Testis (tissue), 2 donors: ENCODE measurements at regions not wholly inside any gene's neighbourhood (a gene's known extent, or its start where the extent isn't known, plus 50 kb on each side); places are given as distances from the start of the nearest gene placed in this dataset.

ENCODE experiments used
- DNase-seq: peaks from one replicate; pipeline ENCODE4 v3.0.0-alpha.2; 2019
- H3K27ac ChIP-seq, 2 donors: fragments of 200-600 bp; sonication (generic); one replicate each; pipeline ENCODE4 v1.5.1; 2019
- H3K27me3 ChIP-seq: fragments of 200-600 bp; sonication (generic); one replicate; pipeline ENCODE4 v1.5.1; 2019
- H3K36me3 ChIP-seq: fragments of 200-600 bp; sonication (generic); one replicate; pipeline ENCODE4 v1.5.1; 2017; ENCODE audit warnings: low read depth; ENCODE audit errors: missing control alignments
- H3K4me1 ChIP-seq: fragments of 200-600 bp; sonication (generic); one replicate; pipeline ENCODE4 v1.5.1; 2019
- H3K4me3 ChIP-seq, 2 donors: fragments of 200-600 bp; sonication (generic); one replicate each; pipeline ENCODE4 v1.5.1; 2017 to 2019
- H3K9me3 ChIP-seq: fragments of 200-600 bp; sonication (generic); one replicate; pipeline ENCODE4 v1.5.1; 2017
- POLR2A ChIP-seq: fragments of 450-650 bp; IDR thresholded peaks from one replicate; pipeline ENCODE4 v1.6.1; 2017; ENCODE audit warnings: antibody characterized with exemption, mild to moderate bottlenecking, moderate library complexity
- WGBS, 2 donors: methylation state at CpG; one replicate each; pipeline ENCODE4 v1.1.5; 2018; 5-methylcytosine and 5-hydroxymethylcytosine counted together
- intact Hi-C: fragments of 100-400 bp; cut with DNase I; formaldehyde crosslinking; loops from one replicate; pipeline ENCODE4 v1.15.1; 2023; ENCODE audit warnings: low total_unique reads
- TF ChIP-seq, protein P1 (sequence below), 3 experiments: fragments of 450-650 bp in 2 of 3; fragments of 200-600 bp in 1 of 3; sonication (generic) in 1 of 3; IDR thresholded peaks; one replicate each; pipeline ENCODE4 v1.5.1; 2016 to 2019; ENCODE audit warnings: antibody characterized with exemption in 3 of 3, mild to moderate bottlenecking in 2 of 3, moderate library complexity in 1 of 3

DNA sequence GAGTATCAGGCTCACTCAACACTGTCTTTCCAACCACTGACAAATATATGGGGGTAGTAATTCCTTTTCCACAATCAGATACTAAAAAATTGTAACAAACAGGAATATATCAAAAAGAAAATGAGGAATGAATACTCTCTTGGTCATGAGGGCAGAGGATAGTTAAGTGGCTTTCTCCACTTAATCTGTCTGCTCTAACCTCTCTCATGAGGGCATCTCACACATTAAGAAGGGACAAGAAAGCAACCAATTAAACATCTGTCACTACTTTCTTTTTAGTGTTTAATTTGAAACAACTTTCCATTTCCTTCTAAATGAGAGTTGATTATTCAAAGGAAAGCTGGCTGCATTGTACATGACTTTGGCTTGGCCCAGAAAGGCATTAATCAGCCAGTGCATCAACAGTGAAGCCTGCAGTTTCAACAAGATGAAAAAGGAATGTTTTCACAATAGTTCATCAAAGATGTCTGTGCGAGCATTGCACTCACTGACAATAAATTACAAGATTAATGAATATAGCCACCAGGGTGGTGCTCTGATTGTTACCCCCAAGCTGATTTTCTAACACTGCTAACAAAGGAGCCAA, 142.0 kb downstream of the SEC23A start:
- WGBS, 2 donors: 85 to 88% methylated on average over 1 of the region's 1 CpG
- no peaks in the 10 kb centered on the region for H3K36me3 ChIP-seq
- DNase-seq: no peak
- no peaks in the 10 kb centered on the region for H3K27me3 ChIP-seq
- intact Hi-C loops: no loop called here
- H3K4me3 ChIP-seq: no peak overlapping the region
- no peaks in the 10 kb centered on the region for H3K9me3 ChIP-seq
- H3K4me1 ChIP-seq: no peaks in the 10 kb centered on the region
- TF ChIP-seq POLR2A: no peak
- TF ChIP-seq, protein P1, sequence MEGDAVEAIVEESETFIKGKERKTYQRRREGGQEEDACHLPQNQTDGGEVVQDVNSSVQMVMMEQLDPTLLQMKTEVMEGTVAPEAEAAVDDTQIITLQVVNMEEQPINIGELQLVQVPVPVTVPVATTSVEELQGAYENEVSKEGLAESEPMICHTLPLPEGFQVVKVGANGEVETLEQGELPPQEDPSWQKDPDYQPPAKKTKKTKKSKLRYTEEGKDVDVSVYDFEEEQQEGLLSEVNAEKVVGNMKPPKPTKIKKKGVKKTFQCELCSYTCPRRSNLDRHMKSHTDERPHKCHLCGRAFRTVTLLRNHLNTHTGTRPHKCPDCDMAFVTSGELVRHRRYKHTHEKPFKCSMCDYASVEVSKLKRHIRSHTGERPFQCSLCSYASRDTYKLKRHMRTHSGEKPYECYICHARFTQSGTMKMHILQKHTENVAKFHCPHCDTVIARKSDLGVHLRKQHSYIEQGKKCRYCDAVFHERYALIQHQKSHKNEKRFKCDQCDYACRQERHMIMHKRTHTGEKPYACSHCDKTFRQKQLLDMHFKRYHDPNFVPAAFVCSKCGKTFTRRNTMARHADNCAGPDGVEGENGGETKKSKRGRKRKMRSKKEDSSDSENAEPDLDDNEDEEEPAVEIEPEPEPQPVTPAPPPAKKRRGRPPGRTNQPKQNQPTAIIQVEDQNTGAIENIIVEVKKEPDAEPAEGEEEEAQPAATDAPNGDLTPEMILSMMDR (IDR thresholded peaks at IDR 0.05): no peak
- no peak overlapping the region for H3K27ac ChIP-seq

DNA sequence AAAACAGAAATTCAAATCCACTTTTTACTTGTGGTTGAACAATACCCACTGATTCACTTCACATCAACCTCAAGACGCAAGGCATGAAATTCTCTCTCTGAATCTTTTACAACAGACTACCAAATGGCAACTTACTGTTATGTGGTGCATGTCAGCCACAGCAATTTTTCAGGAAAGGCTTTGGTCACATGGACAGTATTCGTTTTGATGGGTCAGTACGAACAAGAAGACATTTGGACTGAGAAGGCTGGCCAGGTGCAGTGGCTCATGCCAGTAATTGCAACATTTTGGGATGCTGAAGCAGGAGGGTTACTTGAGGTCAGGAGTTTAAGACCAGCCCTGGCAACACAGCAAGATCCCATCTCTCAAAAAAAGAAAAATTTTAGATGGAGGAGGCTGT, 144.0 kb downstream of the SEC23A start:
- Histone ChIP-seq H3K4me3 (no peak overlapping the region), H3K36me3 (no peaks in the 10 kb centered on the region), H3K27ac (no peak overlapping the region), H3K9me3 (no peaks in the 10 kb centered on the region), H3K27me3 (no peaks in the 10 kb centered on the region), H3K4me1 (no peaks in the 10 kb centered on the region)
- intact Hi-C loops: no loop called here
- WGBS, 2 donors: 85 to 90% methylated on average over 3 of the region's 3 CpGs
- DNase-seq: no peak
- no peak for TF ChIP-seq POLR2A
- TF ChIP-seq, protein P1 (IDR thresholded peaks at IDR 0.05): no peak

DNA sequence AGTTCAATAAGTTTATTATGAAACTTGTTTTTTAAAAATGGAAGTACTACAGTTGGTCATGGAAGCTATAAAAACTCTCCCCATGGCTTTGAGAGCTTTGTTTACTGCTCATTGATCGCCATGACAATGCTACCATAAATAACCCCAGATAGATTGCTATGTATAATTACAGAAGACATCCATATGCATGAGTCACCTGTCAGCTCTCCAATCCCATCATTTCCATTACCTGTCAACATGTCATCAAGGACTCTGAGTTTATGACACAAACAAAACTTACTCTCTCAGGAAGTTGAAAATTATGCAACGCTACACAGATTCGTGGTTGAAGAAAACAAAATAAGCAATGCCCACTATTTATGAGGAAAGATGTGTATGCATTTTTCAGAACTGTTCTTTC, 144.4 kb downstream of the SEC23A start:
- intact Hi-C loops: no loop called here
- 80 to 90% methylated on average over 3 of the region's 3 CpGs for WGBS, 2 donors
- TF ChIP-seq POLR2A: no peak
- TF ChIP-seq, protein P1 (IDR thresholded peaks at IDR 0.05): no peak

DNA sequence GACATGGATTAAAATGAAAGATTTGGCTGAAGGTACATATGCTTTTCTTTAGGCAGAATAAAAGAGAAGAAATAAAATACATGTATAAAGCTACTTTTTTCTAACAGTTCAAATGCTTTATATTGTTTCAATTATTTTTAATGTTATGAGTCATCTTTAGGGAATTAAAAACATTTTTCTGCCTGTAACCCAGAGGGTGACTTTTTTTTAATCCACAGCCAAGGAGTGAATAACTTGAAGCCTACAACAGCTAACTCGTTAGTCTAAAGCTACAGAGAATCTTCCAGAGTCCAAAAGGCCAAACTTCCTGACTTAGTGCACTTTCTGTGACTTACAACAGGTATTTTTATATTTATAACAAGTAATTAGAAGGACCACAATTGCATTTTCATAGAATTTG, 151.6 kb downstream of the SEC23A start:
- DNase-seq: no peak
- no peaks in the 10 kb centered on the region for H3K36me3 ChIP-seq
- H3K4me1 ChIP-seq: no peaks in the 10 kb centered on the region
- H3K9me3 ChIP-seq: no peaks in the 10 kb centered on the region
- H3K27me3 ChIP-seq: no peaks in the 10 kb centered on the region
- 26 to 35% methylated on average over 1 of the region's 1 CpG for WGBS, 2 donors
- intact Hi-C loops: no loop called here
- H3K27ac ChIP-seq: no peak overlapping the region
- TF ChIP-seq, protein P1 (IDR thresholded peaks at IDR 0.05): no peak
- no peak for TF ChIP-seq POLR2A
- no peak overlapping the region for H3K4me3 ChIP-seq

More for the DNA sequence above, 144.4 kb downstream of the SEC23A start:
- Histone ChIP-seq H3K4me3 (no peak overlapping the region), H3K4me1 (no peaks in the 10 kb centered on the region), H3K36me3 (no peaks in the 10 kb centered on the region), H3K27me3 (no peaks in the 10 kb centered on the region), H3K9me3 (no peaks in the 10 kb centered on the region), H3K27ac (no peak overlapping the region)
- DNase-seq: no peak

DNA sequence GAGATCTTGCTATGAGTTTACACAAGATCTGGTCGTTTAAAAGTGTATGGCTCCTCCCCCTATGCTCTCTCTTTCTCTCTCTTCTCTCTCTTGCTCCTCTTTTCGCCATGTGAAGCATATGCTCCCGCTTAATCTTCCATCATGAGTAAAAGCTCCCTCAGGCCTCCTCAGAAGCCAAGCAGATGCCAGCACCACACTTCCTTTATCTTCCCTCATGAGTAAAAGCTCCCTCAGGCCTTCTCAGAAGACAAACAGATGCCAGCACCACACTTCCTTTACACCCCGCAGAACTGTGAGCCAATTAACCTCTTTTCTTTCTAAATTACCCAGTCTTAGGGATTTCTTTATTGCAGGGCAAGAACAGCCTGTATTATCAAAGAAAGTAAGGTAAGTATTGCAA, 152.4 kb downstream of the SEC23A start:
- no peaks in the 10 kb centered on the region for H3K27me3 ChIP-seq
- no peak for DNase-seq
- no peaks in the 10 kb centered on the region for H3K9me3 ChIP-seq
- H3K27ac ChIP-seq: no peak overlapping the region
- intact Hi-C loops: no loop called here
- H3K4me1 ChIP-seq: no peaks in the 10 kb centered on the region
- H3K36me3 ChIP-seq: no peaks in the 10 kb centered on the region
- TF ChIP-seq, protein P1 (IDR thresholded peaks at IDR 0.05): no peak
- TF ChIP-seq POLR2A: no peak
- 69 to 78% methylated on average over 4 of the region's 4 CpGs for WGBS, 2 donors
- H3K4me3 ChIP-seq: no peak overlapping the region
